HUES48 (cell line): ENCODE measurements at regions not wholly inside any gene's neighbourhood (a gene's known extent, or its start where the extent isn't known, plus 50 kb on each side); places are given as distances from the start of the nearest gene placed in this dataset.
"Not testable (repeated sequence)": the region's sequence is repeated elsewhere in the genome, so short reads cannot be mapped to it uniquely, and the experiment has no call there.

Experiments
- H3K27ac ChIP-seq: one replicate; pipeline ENCODE4 v1.7.0; 2013; ENCODE audit warnings: low read depth, low read length, inconsistent platforms
- H3K27me3 ChIP-seq: 2 replicates; pipeline ENCODE4 v1.6.1; 2013; ENCODE audit warnings: mild to moderate bottlenecking, low read length; ENCODE audit not compliant: control insufficient read depth, insufficient read depth
- H3K36me3 ChIP-seq: 2 replicates; pipeline ENCODE4 v1.6.1; 2013; ENCODE audit warnings: low read length; ENCODE audit not compliant: control insufficient read depth, insufficient read depth
- H3K4me1 ChIP-seq: 2 replicates; pipeline ENCODE4 v1.6.1; 2013; ENCODE audit warnings: mild to moderate bottlenecking, low read length; ENCODE audit not compliant: control insufficient read depth, insufficient read depth
- H3K4me3 ChIP-seq: 2 replicates; pipeline ENCODE4 v1.5.1; 2013; ENCODE audit warnings: mild to moderate bottlenecking, low read depth, low read length
- H3K9ac ChIP-seq: 2 replicates; pipeline ENCODE4 v1.6.1; 2013; ENCODE audit warnings: mild to moderate bottlenecking, low read depth, low read length, moderate library complexity
- H3K9me3 ChIP-seq: 2 replicates; pipeline ENCODE4 v1.6.1; 2013; ENCODE audit warnings: low read length; ENCODE audit not compliant: control insufficient read depth, insufficient read depth

DNA sequence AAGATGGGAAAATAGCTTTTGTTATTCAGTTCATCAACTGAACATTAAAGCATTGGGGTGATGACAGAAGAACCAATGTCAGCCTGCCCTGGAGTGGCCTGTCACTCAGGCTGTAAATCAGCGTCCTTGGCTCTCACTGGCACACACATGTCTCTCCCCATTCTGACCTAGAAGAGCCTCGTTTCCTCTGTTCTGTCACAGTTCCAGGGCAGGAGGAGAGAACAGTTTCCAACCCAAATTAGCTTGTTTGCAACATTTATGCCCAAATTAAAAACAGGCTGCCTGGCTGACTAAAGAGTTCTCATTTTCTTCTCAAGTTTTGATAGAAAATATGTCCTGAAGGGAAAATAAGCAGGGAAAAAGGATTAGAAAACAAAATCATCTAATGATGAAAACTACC lies 520.1 kb downstream of the CHSY3 start:
- H3K4me1 ChIP-seq, result no peaks in the 10 kb centered on the region
- no peak overlapping the region for H3K27ac ChIP-seq
- H3K9me3 ChIP-seq, result no peaks in the 10 kb centered on the region
- no peaks in the 10 kb centered on the region for H3K27me3 ChIP-seq
- no peak overlapping the region for H3K4me3 ChIP-seq
- no peak overlapping the region for H3K9ac ChIP-seq
- H3K36me3 ChIP-seq, result no peaks in the 10 kb centered on the region

GRCh38 chr5:130402906-130403305 lies 498.6 kb downstream of the CHSY3 start:
- Histone ChIP-seq H3K36me3 (no peaks in the 10 kb centered on the region), H3K27ac (no peak overlapping the region), H3K4me3 (peak overlapping the region; percentile 41), H3K9ac (no peak overlapping the region), H3K4me1 (peaks cover 4% of the 10 kb centered on the region), H3K27me3 (no peaks in the 10 kb centered on the region), H3K9me3 (no peaks in the 10 kb centered on the region)

GRCh38 chr5:130400091-130400490 lies 495.8 kb downstream of the CHSY3 start:
- no peak overlapping the region for H3K4me3 ChIP-seq
- H3K36me3 ChIP-seq, result no peaks in the 10 kb centered on the region
- no peak overlapping the region for H3K27ac ChIP-seq
- H3K9me3 ChIP-seq, result no peaks in the 10 kb centered on the region
- H3K27me3 ChIP-seq, result no peaks in the 10 kb centered on the region
- H3K9ac ChIP-seq, result no peak overlapping the region
- H3K4me1 ChIP-seq, result peaks cover 4% of the 10 kb centered on the region

DNA sequence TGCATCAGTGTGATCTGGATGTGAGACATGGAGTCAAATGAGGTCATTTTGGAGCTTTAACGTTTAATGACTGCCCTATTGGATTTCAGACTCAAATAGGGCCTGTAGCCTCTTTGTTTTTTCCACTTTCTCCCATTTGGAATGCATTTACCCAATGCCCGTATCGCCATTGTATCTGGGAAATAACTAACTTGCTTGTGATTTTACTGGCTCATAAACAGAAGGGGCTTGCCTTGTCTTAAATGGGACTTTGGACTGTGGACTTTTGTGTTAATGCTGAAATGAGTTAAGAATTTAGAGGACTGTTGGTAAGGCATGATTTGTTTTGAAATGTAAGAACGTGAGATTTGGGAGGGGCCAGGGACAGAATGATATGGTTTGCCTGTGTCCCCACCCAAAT lies 494.6 kb downstream of the CHSY3 start:
- H3K4me1 ChIP-seq, result peaks cover 4% of the 10 kb centered on the region
- no peaks in the 10 kb centered on the region for H3K36me3 ChIP-seq
- no peak overlapping the region for H3K4me3 ChIP-seq
- H3K9ac ChIP-seq, result no peak overlapping the region
- H3K9me3 ChIP-seq, result no peaks in the 10 kb centered on the region
- no peaks in the 10 kb centered on the region for H3K27me3 ChIP-seq
- no peak overlapping the region for H3K27ac ChIP-seq

DNA sequence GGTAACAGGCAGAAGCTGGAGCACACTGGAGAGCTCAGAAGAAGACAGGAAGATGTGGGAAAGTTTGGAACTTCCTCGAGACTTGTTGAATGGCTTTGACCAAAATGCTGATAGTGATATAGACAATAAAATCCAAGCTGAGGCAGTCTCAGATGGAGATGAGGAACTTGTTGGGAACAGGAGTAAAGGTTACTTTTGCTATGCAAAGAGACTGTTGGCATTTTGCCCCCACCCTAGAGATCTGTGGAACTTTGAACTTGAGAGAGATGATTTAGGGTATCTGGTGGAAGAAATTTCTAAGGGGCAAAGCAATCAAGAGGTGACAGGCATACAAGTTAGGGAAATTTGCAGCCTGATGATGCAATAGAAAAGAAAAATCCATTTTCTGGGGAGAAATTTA lies 493.5 kb downstream of the CHSY3 start:
- H3K9me3 ChIP-seq, H3K27ac ChIP-seq, H3K9ac ChIP-seq, H3K4me3 ChIP-seq, H3K36me3 ChIP-seq, H3K27me3 ChIP-seq, H3K4me1 ChIP-seq: not testable (repeated sequence)

DNA sequence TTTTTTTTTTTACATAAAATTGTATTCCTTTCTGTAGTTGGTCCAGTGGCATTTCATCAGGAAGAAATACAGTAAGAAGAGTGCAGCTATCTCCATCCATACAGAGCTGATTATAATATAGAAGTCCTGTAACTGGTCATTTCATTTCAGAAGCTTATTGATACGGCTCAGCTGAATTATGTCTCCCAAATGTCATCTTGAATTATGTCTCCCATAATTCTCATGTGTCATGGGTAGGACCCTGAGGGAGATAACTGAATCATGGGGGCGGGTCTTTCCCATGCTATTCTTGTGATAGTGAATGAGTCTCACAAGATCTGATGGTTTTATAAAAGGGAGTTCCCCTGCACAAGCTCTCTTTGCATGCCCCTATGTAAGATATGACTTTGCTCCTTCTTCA lies 492.9 kb downstream of the CHSY3 start:
- Histone ChIP-seq H3K9ac (no peak overlapping the region), H3K4me3 (no peak overlapping the region), H3K36me3 (no peaks in the 10 kb centered on the region), H3K27me3 (no peaks in the 10 kb centered on the region), H3K4me1 (peaks cover 4% of the 10 kb centered on the region), H3K27ac (no peak overlapping the region), H3K9me3 (no peaks in the 10 kb centered on the region)

GRCh38 chr5:130391727-130392264 lies 487.5 kb downstream of the CHSY3 start:
- H3K9me3 ChIP-seq, H3K4me3 ChIP-seq, H3K36me3 ChIP-seq, H3K4me1 ChIP-seq, H3K27ac ChIP-seq, H3K9ac ChIP-seq, H3K27me3 ChIP-seq: not testable (repeated sequence)

- Histone ChIP-seq H3K27me3 (no peaks in the 10 kb centered on the region), H3K36me3 (no peaks in the 10 kb centered on the region), H3K9me3 (no peaks in the 10 kb centered on the region), H3K4me1 (no peaks in the 10 kb centered on the region), H3K9ac (no peak overlapping the region), H3K27ac (no peak overlapping the region), H3K4me3 (no peak overlapping the region)
Observed at GRCh38 chr5:130386155-130386554, 481.9 kb downstream of the CHSY3 start.

DNA sequence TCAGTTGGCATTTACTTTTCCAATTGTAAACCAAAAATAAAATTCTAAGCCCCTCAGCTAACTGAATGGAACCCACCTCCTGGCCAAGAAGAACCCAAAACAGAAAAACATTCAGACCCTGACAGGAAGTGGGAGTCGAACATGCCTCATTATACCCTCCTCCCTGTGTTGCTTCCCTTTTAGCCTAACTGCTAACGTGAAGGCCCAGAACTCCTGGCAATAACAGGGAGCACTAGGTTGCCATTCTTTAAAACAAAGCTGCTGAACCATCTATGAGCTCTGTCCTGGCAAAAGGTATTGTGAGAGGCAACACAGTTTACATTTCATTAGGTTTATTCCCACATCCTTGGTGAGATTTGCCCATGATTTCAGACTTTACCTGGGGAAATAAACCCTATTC lies 481.4 kb downstream of the CHSY3 start:
- H3K4me1 ChIP-seq, result no peaks in the 10 kb centered on the region
- no peak overlapping the region for H3K9ac ChIP-seq
- H3K27me3 ChIP-seq, result no peaks in the 10 kb centered on the region
- no peaks in the 10 kb centered on the region for H3K36me3 ChIP-seq
- H3K27ac ChIP-seq, result no peak overlapping the region
- no peaks in the 10 kb centered on the region for H3K9me3 ChIP-seq
- H3K4me3 ChIP-seq, result no peak overlapping the region

- H3K9ac ChIP-seq, result no peak overlapping the region
- H3K27me3 ChIP-seq, result no peaks in the 10 kb centered on the region
- H3K9me3 ChIP-seq, result no peaks in the 10 kb centered on the region
- H3K27ac ChIP-seq, result no peak overlapping the region
- no peaks in the 10 kb centered on the region for H3K36me3 ChIP-seq
- no peak overlapping the region for H3K4me3 ChIP-seq
- H3K4me1 ChIP-seq, result no peaks in the 10 kb centered on the region
Observed at GRCh38 chr5:130365956-130366355, 461.7 kb downstream of the CHSY3 start.

GRCh38 chr5:130350131-130350530 lies 445.9 kb downstream of the CHSY3 start:
- no peaks in the 10 kb centered on the region for H3K36me3 ChIP-seq
- H3K4me1 ChIP-seq, result 0 out of 2 replicates have a peak, but pooled peaks cover 4% of the 10 kb centered on the region
- no peaks in the 10 kb centered on the region for H3K27me3 ChIP-seq
- H3K9me3 ChIP-seq, result no peaks in the 10 kb centered on the region
- H3K27ac ChIP-seq, result no peak overlapping the region
- H3K4me3 ChIP-seq, result no peak overlapping the region
- H3K9ac ChIP-seq, result no peak overlapping the region
